Natural killer cell (primary cell): ENCODE measurements at regions not wholly inside any gene's neighbourhood (a gene's known extent, or its start where the extent isn't known, plus 50 kb on each side); places are given as distances from the start of the nearest gene placed in this dataset.

Experiments
- ATAC-seq, 3 donors: fragments of 150-1000 bp in 2 of 3; fragments of 200-7000 bp in 1 of 3; cut with Tn5 transposase; 1 replicate in 1 of 3; 2 replicates in 2 of 3; pipeline ENCODE4 v1.10.0; 2021; ENCODE audit warnings: mild to moderate bottlenecking in 2 of 3, moderate library complexity in 2 of 3
- DNase-seq, 2 donors: peaks; one replicate each; pipeline versions ENCODE4 v3.0.0 to v3.0.0-alpha.2; 2013 to 2021; ENCODE audit warnings: mixed read lengths in 1 of 2
- H3K27ac ChIP-seq: one replicate; pipeline ENCODE4 v1.5.1; 2013; ENCODE audit warnings: mild to moderate bottlenecking, low read length
- H3K27me3 ChIP-seq: one replicate; pipeline ENCODE4 v1.6.1; 2013; ENCODE audit warnings: low read length; ENCODE audit not compliant: control insufficient read depth, insufficient read depth
- H3K36me3 ChIP-seq: one replicate; pipeline ENCODE4 v1.6.1; 2013; ENCODE audit warnings: low read length; ENCODE audit not compliant: control insufficient read depth, insufficient read depth
- H3K4me1 ChIP-seq: one replicate; pipeline ENCODE4 v1.6.1; 2013; ENCODE audit warnings: low read length; ENCODE audit not compliant: control insufficient read depth, insufficient read depth
- H3K4me3 ChIP-seq: one replicate; pipeline ENCODE4 v1.5.1; 2013; ENCODE audit warnings: low read length
- H3K9me3 ChIP-seq: one replicate; pipeline ENCODE4 v1.6.1; 2013; ENCODE audit warnings: low read length; ENCODE audit not compliant: control insufficient read depth, insufficient read depth
- H3K27ac Mint-ChIP-seq, 2 donors: one replicate each; pipeline ENCODE4 v1.8.0; 2022; ENCODE audit warnings: mild to moderate bottlenecking in 2 of 2, mixed read lengths in 2 of 2, moderate library complexity in 1 of 2
- H3K27me3 Mint-ChIP-seq, 2 donors: one replicate each; pipeline ENCODE4 v1.8.0; 2022; ENCODE audit warnings: low read depth in 2 of 2, mixed read lengths in 2 of 2
- H3K36me3 Mint-ChIP-seq: one replicate; pipeline ENCODE4 v1.8.0; 2022; ENCODE audit warnings: mixed read lengths
- H3K4me1 Mint-ChIP-seq, 2 donors: one replicate each; pipeline ENCODE4 v1.8.0; 2022; ENCODE audit warnings: mixed read lengths in 2 of 2
- H3K4me3 Mint-ChIP-seq: one replicate; pipeline ENCODE4 v1.8.0; 2022; ENCODE audit warnings: mild to moderate bottlenecking, moderate library complexity, mixed read lengths
- H3K9me3 Mint-ChIP-seq, 2 donors: one replicate each; pipeline ENCODE4 v1.8.0; 2022; ENCODE audit warnings: mixed read lengths in 2 of 2
- CTCF ChIP-seq: fragments of 200-600 bp; IDR thresholded peaks from one replicate; pipeline ENCODE4 v1.8.0; 2022; ENCODE audit warnings: antibody characterized with exemption
- WGBS: methylation state at CpG from one replicate; pipeline ENCODE4 v1.1.7; 2013; ENCODE audit warnings: missing lambda C conversion rate; ENCODE audit not compliant: insufficient coverage; 5-methylcytosine and 5-hydroxymethylcytosine counted together
- intact Hi-C: fragments of 100-400 bp; cut with micrococcal nuclease; formaldehyde crosslinking; loops from one replicate; pipeline ENCODE4 v1.14.2; 2022

- H3K9me3 ChIP-seq: peaks cover 6% of the 10 kb centered on the region
- Mint-ChIP-seq H3K4me3 (no peak overlapping the region), H3K27me3 (no peaks in the 10 kb centered on the region), H3K36me3 (no peaks in the 10 kb centered on the region), H3K9me3 (peaks cover 9 to 23% of the 10 kb centered on the region in 2 donors), H3K4me1 (no peaks in the 10 kb centered on the region), H3K27ac (no peak overlapping the region)
- no peak overlapping the region for H3K27ac ChIP-seq
- H3K4me3 ChIP-seq: no peak overlapping the region
- no peak for ATAC-seq
- no peaks in the 10 kb centered on the region for H3K4me1 ChIP-seq
- no peak for TF ChIP-seq CTCF
- no peaks in the 10 kb centered on the region for H3K27me3 ChIP-seq
- no peak for DNase-seq
- intact Hi-C loops: no loop called here
- 91% methylated on average over 18 of the region's 18 CpGs for WGBS
- no peaks in the 10 kb centered on the region for H3K36me3 ChIP-seq
Observed at GRCh38 chr4:115920637-115921036, 807.2 kb upstream of the NDST4 start.

GRCh38 chr4:115918149-115918548 lies 804.7 kb upstream of the NDST4 start:
- Mint-ChIP-seq H3K9me3 (peaks cover 10 to 20% of the 10 kb centered on the region in 2 donors), H3K27me3 (no peaks in the 10 kb centered on the region), H3K36me3 (no peaks in the 10 kb centered on the region), H3K4me1 (no peaks in the 10 kb centered on the region), H3K27ac (no peak overlapping the region), H3K4me3 (no peak overlapping the region)
- intact Hi-C loops: no loop called here
- no peak for DNase-seq
- Histone ChIP-seq H3K27ac (no peak overlapping the region), H3K4me1 (no peaks in the 10 kb centered on the region), H3K27me3 (no peaks in the 10 kb centered on the region), H3K36me3 (no peaks in the 10 kb centered on the region), H3K4me3 (no peak overlapping the region), H3K9me3 (peaks cover 6% of the 10 kb centered on the region)
- no peak for ATAC-seq
- TF ChIP-seq CTCF: no peak

GRCh38 chr4:115906428-115906827 lies 793.0 kb upstream of the NDST4 start:
- no peak overlapping the region for H3K4me3 ChIP-seq
- H3K9me3 Mint-ChIP-seq: peaks cover 7 to 9% of the 10 kb centered on the region in 2 donors
- H3K4me3 Mint-ChIP-seq: no peak overlapping the region
- no peak for TF ChIP-seq CTCF
- ATAC-seq (no peak), DNase-seq (no peak)
- no peaks in the 10 kb centered on the region for H3K4me1 Mint-ChIP-seq
- no peaks in the 10 kb centered on the region for H3K27me3 Mint-ChIP-seq
- 88% methylated on average over 1 of the region's 2 CpGs for WGBS
- no peak overlapping the region for H3K27ac Mint-ChIP-seq
- H3K36me3 Mint-ChIP-seq: no peaks in the 10 kb centered on the region
- intact Hi-C loops: no loop called here
- H3K27me3 ChIP-seq: no peaks in the 10 kb centered on the region
- H3K27ac ChIP-seq: no peak overlapping the region
- no peaks in the 10 kb centered on the region for H3K9me3 ChIP-seq
- H3K4me1 ChIP-seq: no peaks in the 10 kb centered on the region
- H3K36me3 ChIP-seq: no peaks in the 10 kb centered on the region

- no peak for TF ChIP-seq CTCF
- peaks cover 0 to 2% of the 10 kb centered on the region in 2 donors for H3K9me3 Mint-ChIP-seq
- Histone ChIP-seq H3K9me3 (no peaks in the 10 kb centered on the region), H3K4me1 (no peaks in the 10 kb centered on the region), H3K4me3 (no peak overlapping the region), H3K36me3 (no peaks in the 10 kb centered on the region), H3K27me3 (no peaks in the 10 kb centered on the region), H3K27ac (no peak overlapping the region)
- H3K4me1 Mint-ChIP-seq: no peaks in the 10 kb centered on the region
- H3K36me3 Mint-ChIP-seq: no peaks in the 10 kb centered on the region
- no peak overlapping the region for H3K27ac Mint-ChIP-seq
- no CpG with 5 or more reads among the region's 1 CpG for WGBS
- ATAC-seq: no peak
- no peak for DNase-seq
- no peak overlapping the region for H3K4me3 Mint-ChIP-seq
- intact Hi-C loops: no loop called here
- no peaks in the 10 kb centered on the region for H3K27me3 Mint-ChIP-seq
Observed at GRCh38 chr4:115883847-115884246, 770.4 kb upstream of the NDST4 start.
